ENCODE measurements at regions not wholly inside any gene's neighbourhood (a gene's known extent, or its start where the extent isn't known, plus 50 kb on each side); places are given as distances from the start of the nearest gene placed in this dataset.

GRCh38 chr1:14538335-14538734 is 60.1 kb upstream of the KAZN start:
- TF ChIP-seq POLR2A (IDR thresholded peaks at IDR 0.05; ENCODE audit: low read length), result no peak
- no peak for TF ChIP-seq CTCF (IDR thresholded peaks at IDR 0.05)
- no peak for TF ChIP-seq MAX (IDR thresholded peaks at IDR 0.05)
- TF ChIP-seq ZFP36 (IDR thresholded peaks at IDR 0.05; ENCODE audit: borderline replicate concordance, partially characterized antibody), result no peak
- no peak for TF ChIP-seq E2F6 (IDR thresholded peaks at IDR 0.05; ENCODE audit: borderline replicate concordance, low read depth)
- TF ChIP-seq SMC3 (IDR thresholded peaks at IDR 0.05), result no peak
- no peak for TF ChIP-seq GATA3 (IDR thresholded peaks at IDR 0.05; ENCODE audit: borderline replicate concordance)
- no peak for TF ChIP-seq FOSL2 (IDR thresholded peaks at IDR 0.05)
- TF ChIP-seq FOSL2 (CRISPR knock-in tag; IDR thresholded peaks at IDR 0.05), result no peak
- TF ChIP-seq CEBPB (IDR thresholded peaks at IDR 0.05), result no peak
